ENCODE measurements at regions not wholly inside any gene's neighbourhood (a gene's known extent, or its start where the extent isn't known, plus 50 kb on each side); places are given as distances from the start of the nearest gene placed in this dataset.

DNA sequence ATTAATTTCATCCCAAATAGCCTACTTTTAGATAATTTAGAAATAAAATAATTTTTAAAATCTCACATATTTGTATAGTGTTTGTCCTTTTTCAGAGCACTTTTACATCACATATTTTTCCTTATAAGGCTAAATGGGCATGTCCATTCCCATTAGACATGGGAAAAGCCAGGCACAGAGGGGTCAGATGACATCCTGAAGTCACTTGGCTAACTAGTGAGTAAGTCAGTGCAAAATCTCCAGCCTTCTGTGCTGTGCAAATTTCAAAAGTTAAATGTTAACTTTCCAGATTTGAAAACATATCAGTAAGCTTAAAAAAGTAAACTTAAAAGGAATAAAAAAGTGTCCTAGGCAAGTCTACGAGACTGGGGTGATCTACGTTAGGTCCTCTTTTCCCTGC, 117.4 kb downstream of the EMP1 start (continued):
- no peak for TF ChIP-seq NFYA (IDR thresholded peaks at IDR 0.05; ENCODE audit: borderline replicate concordance, low read depth, low read length)
- TF ChIP-seq, protein P1, sequence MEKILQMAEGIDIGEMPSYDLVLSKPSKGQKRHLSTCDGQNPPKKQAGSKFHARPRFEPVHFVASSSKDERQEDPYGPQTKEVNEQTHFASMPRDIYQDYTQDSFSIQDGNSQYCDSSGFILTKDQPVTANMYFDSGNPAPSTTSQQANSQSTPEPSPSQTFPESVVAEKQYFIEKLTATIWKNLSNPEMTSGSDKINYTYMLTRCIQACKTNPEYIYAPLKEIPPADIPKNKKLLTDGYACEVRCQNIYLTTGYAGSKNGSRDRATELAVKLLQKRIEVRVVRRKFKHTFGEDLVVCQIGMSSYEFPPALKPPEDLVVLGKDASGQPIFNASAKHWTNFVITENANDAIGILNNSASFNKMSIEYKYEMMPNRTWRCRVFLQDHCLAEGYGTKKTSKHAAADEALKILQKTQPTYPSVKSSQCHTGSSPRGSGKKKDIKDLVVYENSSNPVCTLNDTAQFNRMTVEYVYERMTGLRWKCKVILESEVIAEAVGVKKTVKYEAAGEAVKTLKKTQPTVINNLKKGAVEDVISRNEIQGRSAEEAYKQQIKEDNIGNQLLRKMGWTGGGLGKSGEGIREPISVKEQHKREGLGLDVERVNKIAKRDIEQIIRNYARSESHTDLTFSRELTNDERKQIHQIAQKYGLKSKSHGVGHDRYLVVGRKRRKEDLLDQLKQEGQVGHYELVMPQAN (conservative IDR thresholded peaks at IDR 0.05) = no peak
- TF ChIP-seq, protein P2, sequence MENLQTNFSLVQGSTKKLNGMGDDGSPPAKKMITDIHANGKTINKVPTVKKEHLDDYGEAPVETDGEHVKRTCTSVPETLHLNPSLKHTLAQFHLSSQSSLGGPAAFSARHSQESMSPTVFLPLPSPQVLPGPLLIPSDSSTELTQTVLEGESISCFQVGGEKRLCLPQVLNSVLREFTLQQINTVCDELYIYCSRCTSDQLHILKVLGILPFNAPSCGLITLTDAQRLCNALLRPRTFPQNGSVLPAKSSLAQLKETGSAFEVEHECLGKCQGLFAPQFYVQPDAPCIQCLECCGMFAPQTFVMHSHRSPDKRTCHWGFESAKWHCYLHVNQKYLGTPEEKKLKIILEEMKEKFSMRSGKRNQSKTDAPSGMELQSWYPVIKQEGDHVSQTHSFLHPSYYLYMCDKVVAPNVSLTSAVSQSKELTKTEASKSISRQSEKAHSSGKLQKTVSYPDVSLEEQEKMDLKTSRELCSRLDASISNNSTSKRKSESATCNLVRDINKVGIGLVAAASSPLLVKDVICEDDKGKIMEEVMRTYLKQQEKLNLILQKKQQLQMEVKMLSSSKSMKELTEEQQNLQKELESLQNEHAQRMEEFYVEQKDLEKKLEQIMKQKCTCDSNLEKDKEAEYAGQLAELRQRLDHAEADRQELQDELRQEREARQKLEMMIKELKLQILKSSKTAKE (IDR thresholded peaks at IDR 0.05; ENCODE audit: low read depth, poor library complexity, severe bottlenecking) = no peak
- no peak for TF ChIP-seq MYB (IDR thresholded peaks at IDR 0.05; ENCODE audit: borderline replicate concordance, low read depth, low read length)
- TF ChIP-seq BHLHE40 (IDR thresholded peaks at IDR 0.05; ENCODE audit: borderline replicate concordance in 1 of 2, low read depth in 2 of 2, low read length in 1 of 2) = no peak
- TF ChIP-seq ZZZ3 (IDR thresholded peaks at IDR 0.05; ENCODE audit: control insufficient read depth, insufficient read length, low read depth) = no peak
- TF ChIP-seq SPI1 (IDR thresholded peaks at IDR 0.05; ENCODE audit: borderline replicate concordance, insufficient read depth, low read depth, low read length) = no peak

DNA sequence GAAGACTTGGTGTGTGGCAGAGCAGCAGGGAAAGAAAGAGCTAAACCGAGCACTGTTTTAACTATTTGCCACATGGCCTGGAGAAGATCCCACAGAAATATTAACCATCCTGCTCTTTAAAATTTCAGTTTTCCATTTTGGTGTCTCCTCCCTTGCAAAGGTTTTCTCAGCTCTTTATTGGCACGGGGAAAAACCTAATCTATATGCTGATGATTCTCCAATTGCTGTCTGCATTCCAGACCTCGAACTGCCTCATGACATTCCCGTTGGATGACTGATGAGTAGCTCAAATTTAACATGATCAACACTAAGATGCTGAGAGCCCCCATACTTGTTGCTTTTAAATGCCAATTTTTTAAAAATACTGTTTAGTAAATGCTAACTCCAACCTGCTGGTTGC, 115.0 kb downstream of the EMP1 start:
- WGBS (ENCODE audit: insufficient coverage, insufficient replicate concordance, low lambda C conversion rate, missing lambda C conversion rate) = 3% methylated on average over 4 of the region's 4 CpGs
- Histone ChIP-seq H3K9me3 (replicated peaks; ENCODE audit: control insufficient read depth, insufficient read depth, low read length) (no peaks in the 10 kb centered on the region), H3K4me3 (no peak overlapping the region), H3K36me3 (ENCODE audit: control insufficient read depth in 2 of 2, insufficient read depth in 2 of 2, low read length in 1 of 2) (no peaks in the 10 kb centered on the region), H3K27me3 (replicated peaks in 1 of 2; ENCODE audit: control insufficient read depth in 2 of 2, insufficient read depth in 2 of 2, low read length in 1 of 2) (no peaks in the 10 kb centered on the region; a peak in 2 of 4 replicates), H2AFZ (ENCODE audit: control insufficient read depth, low read depth, low read length) (no peak overlapping the region), H3K4me2 (ENCODE audit: control insufficient read depth, insufficient read depth) (no peak overlapping the region), H3K9ac (ENCODE audit: control insufficient read depth, insufficient read depth, low read length) (no peak overlapping the region), H3K79me2 (ENCODE audit: control insufficient read depth, insufficient read depth, low read length) (no peaks in the 10 kb centered on the region), H3K27ac (ENCODE audit: control insufficient read depth, insufficient read depth) (no peak overlapping the region), H4K20me1 (ENCODE audit: control insufficient read depth, insufficient read depth) (no peaks in the 10 kb centered on the region), H3K4me1 (ENCODE audit: control insufficient read depth, insufficient read depth, low read length) (no peaks in the 10 kb centered on the region)
- intact Hi-C loops (cut with micrococcal nuclease; ENCODE audit: unreplicated experiment) (no loop called here), in situ Hi-C loops (cut with MboI) (no loop called here)
- SMC1A ChIA-PET (ENCODE audit: uncharacterized antibody, unreplicated experiment) = interaction anchor here (0.6 kb wide), 1 partner anchor 928 kb away, joined by 3 read pairs; no protein-coding TSS in a partner anchor
- BruUV-seq (replicated peaks) = no TSS peak
- DNase-seq (ENCODE audit: low read depth, low spot score) = no peak
- POLR2A ChIA-PET = no interaction called here
- no peak for ATAC-seq
- CTCF ChIA-PET = no interaction called here
- no peak for FAIRE-seq
- RAD21 ChIA-PET (ENCODE audit: unreplicated experiment) = no interaction called here
- TF ChIP-seq TAF1 (IDR thresholded peaks at IDR 0.05; ENCODE audit: borderline replicate concordance, low read depth, low read length) (no peak), HDGF (IDR thresholded peaks at IDR 0.05) (no peak), SUPT20H (IDR thresholded peaks at IDR 0.05; ENCODE audit: borderline replicate concordance, control insufficient read depth, low read depth, low read length) (no peak), IKZF1 (conservative IDR thresholded peaks at IDR 0.05) (no peak), MYC (IDR thresholded peaks at IDR 0.05; ENCODE audit: insufficient read depth, insufficient read length, insufficient replicate concordance, low read length, severe bottlenecking) (no peak), NFIC (IDR thresholded peaks at IDR 0.05; ENCODE audit: low read depth, low read length) (no peak), PAX5 (IDR thresholded peaks at IDR 0.05; ENCODE audit: borderline replicate concordance, low read depth, low read length) (no peak), CEBPB (IDR thresholded peaks at IDR 0.05; ENCODE audit: borderline replicate concordance in 1 of 2, low read depth in 2 of 2, low read length in 2 of 2) (no peak), LARP7 (IDR thresholded peaks at IDR 0.05) (no peak), RAD21 (IDR thresholded peaks at IDR 0.05; ENCODE audit: insufficient read depth, low read depth, low read length) (no peak)

All from GM12878 (cell line).